ENCODE measurements at regions not wholly inside any gene's neighbourhood (a gene's known extent, or its start where the extent isn't known, plus 50 kb on each side); places are given as distances from the start of the nearest gene placed in this dataset.

DNA sequence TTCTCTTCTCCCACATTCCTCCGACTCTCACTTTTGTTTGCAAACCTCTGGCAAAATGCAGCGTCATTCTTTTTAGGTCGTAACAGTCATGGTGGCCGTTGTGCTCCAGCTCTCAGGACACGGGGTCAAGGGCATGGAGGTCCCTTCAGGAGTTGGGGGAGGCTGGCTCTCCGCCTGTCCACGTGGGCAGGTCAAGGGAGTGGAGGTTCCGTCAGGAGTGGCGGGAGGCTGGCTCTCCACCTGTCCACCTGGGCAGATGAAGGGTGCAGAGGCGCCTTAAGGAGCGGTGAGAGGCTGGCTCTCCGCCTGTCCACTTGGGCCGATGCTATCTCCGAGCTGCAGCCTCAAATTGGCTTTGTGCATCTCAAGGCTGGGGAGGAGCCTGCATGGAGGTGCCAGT is 98.0 kb downstream of the ERMARD start:
- no peak for DNase-seq (ENCODE audit: extremely low read depth, low read depth)

DNA sequence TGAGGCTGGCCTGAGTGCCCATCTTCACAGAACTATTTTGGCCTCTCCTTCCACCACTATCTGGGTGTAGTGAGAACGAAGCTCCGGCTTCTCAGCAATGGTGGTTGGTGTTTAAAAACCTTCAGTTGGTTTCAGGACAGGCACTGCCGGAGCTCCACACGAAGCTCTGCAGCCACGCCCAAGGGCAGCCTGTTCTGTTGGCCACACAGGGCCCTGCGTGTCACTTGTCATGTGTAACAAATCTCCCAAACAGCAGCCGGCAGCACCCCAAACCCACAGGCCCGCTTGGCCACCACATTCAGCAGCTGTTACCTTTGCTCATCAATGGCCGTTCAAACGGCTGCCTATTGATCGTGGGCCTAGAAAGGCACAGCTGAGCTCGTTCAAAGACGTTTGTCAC is 97.5 kb downstream of the ERMARD start:
- no peak for DNase-seq (ENCODE audit: extremely low read depth, low read depth)

DNA sequence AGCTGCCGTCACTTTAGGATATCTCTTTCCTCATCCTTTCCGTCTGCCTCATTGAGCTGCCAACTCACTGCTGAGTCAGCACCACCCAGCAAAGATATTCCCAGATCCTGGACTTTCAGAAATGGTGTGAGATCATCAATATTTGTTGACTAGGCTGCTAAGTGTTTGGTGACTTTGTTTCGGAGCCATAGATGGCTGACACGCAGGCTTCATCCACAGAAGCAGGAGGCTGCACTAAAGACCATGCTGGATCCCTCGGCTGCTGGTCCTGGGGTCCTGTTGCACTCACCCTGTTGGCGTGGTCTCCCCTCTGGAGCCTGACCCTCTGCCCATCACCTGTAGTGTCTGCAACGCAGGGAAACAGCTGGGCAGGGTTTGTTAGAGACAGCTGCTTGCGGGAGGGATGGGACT is 96.5 kb downstream of the ERMARD start:
- no peak for DNase-seq (ENCODE audit: extremely low read depth, low read depth)

DNA sequence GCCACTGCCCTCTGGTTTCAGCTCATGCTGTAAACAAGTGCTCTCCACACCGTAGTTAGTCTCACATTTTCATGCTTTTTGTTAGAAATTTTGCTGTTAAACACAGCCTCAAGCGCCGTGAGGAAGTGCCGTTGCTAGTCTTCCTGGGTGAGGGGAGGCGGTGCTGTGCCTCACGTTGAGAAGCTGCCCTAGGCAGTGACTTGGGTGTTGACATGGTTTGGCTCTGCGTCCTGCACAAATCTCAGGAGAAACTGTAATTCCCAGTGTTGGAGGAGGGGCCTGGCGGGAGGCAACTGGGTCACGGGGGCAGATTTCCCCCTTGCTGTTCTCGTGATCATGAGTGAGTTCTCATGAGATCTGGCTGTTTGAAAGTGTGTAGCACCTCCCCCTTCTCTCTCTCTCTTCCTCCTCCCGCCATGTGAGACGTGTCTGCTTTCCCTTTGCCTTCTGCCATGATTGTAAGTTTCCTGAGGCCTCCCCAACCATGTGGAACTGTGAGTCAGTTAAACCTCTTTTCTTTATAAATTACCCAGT is 95.8 kb downstream of the ERMARD start:
- DNase-seq (ENCODE audit: extremely low read depth, low read depth), result no peak

DNA sequence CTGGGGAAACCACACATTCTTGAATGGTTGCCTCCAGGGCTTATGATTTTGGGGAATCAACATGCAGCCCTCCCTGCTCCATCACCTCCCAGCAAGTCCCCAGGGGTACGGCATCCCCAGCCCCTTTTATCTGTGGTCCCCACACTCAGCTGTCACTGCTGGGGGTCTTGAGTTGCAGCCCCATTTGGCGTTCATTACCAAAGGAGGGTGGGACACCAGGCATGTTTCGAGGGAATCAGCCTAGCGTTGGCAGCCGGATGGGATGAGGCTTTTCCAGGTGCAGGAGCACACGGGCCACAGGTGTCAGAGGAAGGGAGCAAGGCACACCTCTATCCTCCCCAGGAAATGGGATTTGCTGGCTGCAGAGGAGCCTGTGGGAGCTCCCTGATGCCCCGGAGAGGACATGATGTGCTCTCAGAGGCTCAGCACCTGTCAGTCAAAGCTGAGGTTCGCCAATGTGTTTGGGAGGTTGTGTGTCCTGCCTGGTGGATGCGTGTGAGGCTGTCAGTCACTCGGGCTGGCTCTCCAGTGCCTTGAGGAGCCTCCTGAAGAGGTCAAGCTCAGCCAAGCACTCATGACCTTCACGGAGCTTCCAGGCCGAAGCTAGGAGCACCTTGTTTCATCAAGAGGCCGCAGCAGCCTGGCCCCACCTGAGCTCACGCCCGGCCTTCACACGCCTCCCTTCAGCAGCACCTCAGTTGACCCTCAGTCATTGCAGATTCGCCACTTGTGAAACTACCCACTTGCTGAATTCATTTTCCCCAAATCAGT is 95.0 kb downstream of the ERMARD start:
- DNase-seq (ENCODE audit: extremely low read depth, low read depth), result no peak

DNA sequence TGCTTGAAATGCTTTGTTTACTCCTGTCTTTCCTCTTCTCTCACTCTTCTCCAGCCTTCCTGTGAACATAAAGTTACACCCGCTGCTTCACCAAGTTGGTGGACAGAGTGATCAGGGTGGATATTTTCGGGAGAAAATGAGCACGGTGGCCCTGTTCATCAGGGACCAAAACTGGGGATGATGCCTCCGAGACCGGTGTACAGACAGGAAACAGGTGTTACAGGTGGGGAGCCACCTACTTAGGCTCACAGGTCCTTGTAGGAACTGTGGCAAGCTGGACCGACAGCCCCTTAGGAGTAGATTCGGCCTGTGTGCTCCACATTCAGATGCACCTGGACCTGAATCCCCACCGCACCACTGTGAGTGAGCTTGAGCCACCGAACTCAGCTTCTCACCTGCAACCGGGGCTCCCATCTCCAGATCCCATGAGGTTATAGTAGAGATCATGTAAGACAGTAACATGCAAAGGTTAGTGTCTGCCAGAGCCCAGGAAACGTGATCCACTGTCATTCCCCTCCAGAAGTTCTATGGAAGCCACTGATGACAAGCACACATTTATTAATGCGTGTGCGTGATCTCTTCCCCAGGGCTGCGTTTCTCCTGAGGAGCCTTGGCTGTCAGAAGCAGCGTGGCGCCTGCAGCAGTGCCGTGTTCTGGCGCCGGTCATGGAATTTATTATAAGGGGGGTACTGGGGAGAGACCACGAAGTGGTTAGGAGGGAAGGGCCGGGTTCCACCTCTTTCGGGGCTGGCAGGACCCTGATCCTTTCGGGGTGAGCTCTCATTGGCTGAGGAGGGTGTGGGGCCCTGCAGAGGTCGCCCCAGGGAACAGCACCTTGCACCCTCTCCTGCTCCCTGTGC is 94.2 kb downstream of the ERMARD start:
- no peak for DNase-seq (ENCODE audit: extremely low read depth, low read depth)

DNA sequence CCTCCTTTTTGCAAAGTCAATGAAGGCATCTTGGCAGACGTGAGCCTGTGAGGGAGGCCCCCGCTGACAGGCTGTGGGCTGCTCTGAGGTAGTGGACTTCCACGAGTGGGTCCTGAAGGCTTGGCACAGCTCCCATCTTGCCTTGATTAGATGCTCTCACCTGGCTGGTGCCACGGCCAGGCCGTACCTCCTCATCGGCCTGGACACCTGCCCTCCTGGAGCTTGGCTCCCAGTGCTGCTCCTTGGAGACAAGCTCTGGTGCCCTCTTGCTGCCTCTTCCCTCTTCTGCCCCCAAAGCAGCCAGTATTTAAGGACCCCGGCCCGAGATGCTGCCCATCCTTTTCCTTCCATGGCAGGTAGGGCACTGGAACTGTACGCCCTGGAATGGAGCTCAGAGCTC is 93.5 kb downstream of the ERMARD start:
- no peak for DNase-seq (ENCODE audit: extremely low read depth, low read depth)

DNA sequence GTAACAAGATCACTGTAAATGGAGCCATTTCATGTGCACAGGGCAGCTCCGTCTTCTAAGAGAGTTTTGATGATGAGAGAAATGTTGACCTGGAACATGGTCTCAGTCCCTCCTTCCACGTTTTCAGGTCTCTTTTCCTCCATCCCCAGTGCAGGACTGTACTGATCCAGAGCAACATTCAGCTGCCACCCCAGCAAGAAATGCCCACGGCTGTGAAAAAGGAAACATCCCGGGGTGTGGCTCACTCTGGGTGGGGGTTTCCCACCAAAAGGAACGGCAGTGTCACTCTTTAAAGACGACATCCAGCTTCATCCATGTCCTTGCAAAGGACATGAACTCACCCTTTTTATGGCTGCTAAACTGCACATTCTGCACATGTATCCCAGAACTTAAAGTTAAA is 92.6 kb downstream of the ERMARD start:
- no peak for DNase-seq (ENCODE audit: extremely low read depth, low read depth)

DNA sequence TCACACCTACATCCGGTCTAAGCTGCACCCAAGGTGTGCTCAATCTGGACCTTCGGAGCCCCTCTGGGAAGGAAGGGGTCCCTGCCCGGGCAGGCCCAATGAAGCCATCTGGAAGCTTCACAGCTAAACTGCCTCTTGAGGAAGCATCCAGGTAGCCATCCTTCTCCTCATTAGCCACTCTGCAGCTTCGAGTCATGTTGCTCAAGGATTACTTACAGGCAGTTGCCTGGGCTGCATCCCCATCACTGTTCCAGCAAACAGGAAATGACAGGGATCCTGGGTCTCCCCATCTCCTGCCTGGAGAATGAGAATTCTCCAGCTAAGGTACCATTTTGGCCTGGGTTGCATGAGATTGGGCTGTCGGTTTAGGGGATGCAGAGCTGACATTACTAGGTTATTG is 91.7 kb downstream of the ERMARD start:
- DNase-seq (ENCODE audit: extremely low read depth, low read depth), result no peak

DNA sequence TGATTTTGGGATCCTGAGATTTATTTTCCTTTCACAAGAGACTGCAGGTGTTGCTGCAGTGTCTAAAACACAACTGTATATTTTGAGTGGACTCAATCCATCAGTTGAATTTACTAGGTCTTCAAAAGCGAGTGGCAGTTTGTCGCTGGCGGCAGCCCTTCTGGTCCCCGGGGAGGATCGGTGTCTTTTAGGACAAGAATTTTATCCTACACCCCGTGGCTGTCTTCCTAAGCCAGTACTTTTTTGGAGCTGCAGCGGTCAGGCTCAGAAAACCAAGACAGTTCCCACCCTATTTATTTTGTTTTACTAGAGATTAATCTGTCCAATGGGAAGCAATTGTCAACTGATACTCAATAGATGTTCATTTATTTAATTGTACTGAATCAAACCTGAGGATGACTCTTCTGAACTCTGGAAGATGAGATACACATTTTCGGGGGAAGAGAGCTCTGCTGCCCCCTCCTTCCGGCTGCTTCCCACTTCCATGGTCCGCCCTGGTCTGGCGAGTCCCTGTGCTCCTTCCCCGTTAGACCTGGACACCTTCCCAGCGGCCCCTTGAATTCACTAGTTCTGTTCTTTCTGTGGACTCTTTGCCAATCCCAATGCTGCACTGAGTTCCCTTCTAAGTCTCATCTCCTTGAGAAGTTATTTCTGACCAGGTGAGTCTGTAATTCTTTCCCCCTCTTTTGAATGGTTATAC is 90.6 kb downstream of the ERMARD start:
- DNase-seq (ENCODE audit: extremely low read depth, low read depth), result no peak

DNA sequence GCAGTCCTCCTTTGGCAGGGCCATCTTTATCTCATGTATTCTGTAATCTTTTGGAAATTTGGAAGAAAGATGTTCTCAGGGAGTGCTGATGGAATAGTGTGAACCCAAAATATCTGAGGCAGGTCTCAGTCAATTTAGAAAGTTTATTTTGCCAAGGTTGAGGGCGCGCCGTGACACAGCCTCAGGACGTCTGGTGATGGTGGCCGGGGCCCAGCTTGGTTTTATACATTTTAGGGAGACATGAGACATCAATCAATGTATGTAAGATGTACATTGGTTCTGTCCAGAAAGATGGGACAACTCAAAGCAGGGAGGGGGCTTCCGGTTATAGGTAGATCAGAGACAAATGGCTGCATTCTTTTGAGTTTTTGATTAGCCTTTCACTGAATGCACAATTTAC is 89.8 kb downstream of the ERMARD start:
- DNase-seq (ENCODE audit: extremely low read depth, low read depth), result no peak

DNA sequence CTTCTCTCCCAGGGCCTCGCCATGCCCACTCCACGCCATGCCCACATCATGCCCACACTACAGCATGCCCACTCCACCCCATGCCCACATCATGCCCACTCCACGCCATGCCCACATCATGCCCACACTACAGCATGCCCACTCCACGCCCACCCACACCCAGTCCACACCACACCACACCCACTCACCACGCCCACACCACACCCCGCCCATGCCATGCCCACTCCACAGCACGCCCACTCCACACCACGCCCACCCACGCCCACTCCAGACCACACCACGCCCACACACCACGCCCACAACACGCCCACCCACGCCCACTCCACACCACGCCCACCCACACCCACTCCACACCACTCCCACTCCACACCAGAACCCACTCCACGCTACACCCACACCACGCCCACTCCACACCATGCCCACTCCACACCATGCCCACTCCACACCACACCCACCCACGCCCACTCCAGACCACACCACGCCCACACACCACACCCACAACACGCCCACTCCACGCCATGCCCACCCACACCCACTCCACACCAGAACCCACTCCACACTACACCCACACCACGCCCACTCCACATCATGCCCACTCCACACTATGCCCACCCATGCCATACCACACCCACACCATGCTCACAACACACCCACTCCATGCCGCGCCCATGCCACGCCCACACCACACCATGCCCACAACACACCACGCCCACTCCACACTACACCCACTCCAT is 88.6 kb downstream of the ERMARD start:
- no peak for DNase-seq (ENCODE audit: extremely low read depth, low read depth)

DNA sequence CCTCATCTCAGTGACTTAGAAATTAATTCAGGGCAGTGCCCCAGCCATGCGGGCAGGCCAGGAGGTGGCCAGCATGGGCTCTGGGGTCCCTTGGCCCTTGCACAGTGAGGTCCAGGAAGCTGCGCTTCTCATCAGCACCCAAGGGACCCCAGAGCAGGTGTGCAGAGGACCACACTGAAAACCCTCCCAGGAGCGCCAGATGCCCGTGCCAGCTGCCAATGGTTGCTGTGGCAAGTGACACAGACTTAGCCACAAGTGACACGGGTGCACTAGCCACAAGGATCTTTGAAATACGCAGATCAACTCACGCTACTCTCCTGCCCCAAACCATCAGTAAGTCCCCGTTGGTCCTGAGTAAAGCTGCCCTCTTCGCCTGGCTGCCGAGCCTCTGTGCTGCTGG is 88.1 kb downstream of the ERMARD start:
- DNase-seq (ENCODE audit: extremely low read depth, low read depth), result no peak

DNA sequence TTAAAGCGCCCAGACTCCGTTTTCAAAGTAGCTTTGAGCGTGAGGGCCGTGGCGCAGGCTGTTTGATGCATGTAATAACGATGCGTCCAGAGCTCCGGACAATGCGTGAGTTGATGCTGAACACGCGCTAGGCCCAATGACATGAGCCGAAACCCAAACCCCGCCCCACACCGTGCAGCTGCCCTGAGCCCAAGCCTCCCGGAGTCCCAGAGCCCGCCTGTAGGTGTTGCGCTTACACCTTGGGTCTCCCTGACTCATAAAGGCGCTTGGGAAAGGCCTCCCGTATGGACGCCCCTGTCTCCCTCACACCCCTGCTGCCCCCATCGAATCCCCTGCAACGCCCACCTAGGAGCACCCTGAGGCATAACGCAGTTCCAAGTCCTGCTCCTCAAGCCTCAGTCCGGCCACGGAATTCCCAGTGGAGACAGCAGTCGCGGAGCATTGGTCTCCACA is 87.6 kb downstream of the ERMARD start:
- no peak for DNase-seq (ENCODE audit: extremely low read depth, low read depth)

DNA sequence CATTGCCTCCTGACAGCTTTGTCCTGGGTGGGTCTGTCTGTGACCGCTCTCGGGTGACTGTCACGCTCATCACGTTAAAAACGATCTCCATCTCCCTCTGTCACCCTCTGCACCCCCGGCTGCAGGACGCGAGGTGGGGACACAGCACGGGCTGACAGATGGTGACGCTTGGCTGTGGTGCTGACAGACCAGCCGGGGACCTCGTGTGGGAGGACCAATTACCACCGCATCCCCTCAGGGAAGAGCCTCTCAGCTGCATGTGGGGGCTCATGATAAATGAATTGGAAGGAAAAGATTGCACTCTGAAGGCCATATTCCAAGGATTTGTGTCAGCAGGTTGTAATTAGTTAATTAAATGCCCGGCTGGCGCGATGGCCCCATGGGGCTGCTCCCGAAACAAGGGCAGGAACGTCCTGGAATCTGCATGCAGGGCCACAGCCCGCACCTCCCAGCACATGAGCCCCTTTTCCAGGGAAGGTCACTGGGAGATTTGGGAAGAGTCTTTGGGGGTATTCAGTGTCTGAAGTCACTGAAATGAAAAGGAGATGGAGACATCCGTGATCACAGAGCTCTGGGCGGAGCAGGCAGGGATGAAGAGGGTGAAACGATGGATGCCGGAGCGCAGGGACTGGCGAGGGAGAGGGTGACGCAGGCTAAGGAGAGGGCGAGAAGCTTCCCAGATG is 87.1 kb downstream of the ERMARD start:
- no peak for DNase-seq (ENCODE audit: extremely low read depth, low read depth)

DNA sequence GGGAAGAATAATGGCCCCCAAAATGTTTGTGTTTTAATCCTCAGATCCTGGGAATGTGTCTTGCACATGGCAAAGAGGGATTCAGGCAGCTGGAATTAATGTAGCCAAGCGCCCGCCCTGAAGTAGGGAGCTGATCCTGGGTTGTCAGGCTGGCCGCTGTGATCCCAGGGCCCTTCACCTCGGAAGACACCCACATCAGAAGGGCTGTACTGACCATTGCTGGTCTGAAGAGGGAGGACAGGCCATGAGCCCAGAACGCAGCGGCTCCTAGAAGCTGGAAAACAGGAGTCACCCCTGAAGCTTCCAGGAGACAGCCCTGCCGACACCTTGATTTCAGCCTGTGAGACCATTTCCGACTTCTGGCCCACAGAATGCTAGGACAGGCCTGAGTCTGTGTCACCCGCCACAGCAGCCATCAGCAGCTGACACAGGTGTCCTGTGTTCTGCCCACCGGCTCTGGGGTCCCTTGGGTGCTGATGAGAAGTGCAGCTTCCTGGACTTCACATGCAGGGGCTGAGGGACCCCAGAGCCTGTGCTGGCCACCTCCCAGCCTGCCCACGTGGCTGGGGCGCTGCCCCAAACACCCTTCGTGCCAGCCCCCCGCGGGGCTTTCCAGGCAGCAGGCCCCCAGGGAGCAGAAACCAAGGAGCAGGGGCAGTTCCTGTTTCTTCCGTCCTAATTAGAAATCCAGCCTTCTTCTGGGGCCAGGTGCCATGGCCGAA is 86.3 kb downstream of the ERMARD start:
- no peak for DNase-seq (ENCODE audit: extremely low read depth, low read depth)

DNA sequence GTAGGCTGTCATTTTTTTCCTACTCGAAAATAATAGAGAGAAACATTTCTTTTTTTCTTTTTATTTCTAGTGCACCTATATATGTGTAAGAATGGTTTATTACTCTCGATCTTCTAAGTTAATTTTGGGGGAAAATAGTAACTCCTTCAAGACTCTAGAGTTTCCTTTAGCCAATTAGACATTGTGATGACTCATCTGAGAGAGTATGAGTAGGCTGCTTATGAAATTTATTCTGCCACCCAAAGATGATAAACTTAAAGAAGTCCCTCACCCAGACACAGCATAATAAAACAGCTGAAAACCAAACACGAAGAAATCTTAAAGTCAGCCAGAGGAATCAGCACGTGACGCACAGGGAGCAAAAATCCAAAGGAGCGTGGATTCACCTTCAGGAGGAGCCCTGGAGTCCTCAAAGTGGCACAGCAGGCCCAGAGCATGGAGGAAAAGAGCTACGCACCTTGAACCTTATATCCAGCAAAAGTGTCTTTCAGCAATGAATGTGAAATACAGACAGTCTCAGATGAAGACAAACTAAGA is 81.9 kb downstream of the ERMARD start:
- no peak for DNase-seq (ENCODE audit: extremely low read depth, low read depth)

DNA sequence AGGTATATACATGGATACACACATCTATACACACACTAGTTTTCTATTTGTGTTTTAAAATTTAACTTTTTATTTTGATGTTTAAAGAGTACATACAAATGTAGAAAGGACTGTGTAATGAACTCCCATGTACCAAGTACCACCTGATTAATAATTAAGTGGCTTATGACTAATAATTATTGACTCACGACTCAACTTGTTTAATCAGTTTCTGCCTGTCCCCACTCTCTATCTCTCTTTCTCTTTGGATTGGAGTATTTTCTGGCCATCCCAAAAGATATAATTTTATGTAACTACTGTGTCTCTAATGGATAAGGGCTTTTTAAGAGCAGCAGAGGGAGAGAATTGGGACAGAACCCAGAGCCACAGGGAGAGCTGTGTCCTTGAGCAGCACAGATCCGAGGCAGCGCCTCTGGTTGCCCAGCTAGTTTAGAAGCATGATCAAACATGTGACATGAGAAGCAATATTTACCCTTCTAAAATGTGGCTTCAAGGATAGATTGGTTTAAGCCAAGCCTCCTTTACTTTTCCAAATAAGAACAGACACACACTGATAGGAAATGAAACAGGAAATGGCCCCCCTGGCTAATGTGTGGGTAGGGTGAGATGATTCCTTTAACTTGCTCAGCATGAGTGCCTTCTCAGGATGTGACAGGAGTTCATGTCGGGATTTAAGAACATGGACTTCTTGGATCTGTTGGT is 81.0 kb downstream of the ERMARD start:
- no peak for DNase-seq (ENCODE audit: extremely low read depth, low read depth)

All from NCI-H460 (cell line).